ENCODE measurements at regions not wholly inside any gene's neighbourhood (a gene's known extent, or its start where the extent isn't known, plus 50 kb on each side); places are given as distances from the start of the nearest gene placed in this dataset.
"Not testable (repeated sequence)": the region's sequence is repeated elsewhere in the genome, so short reads cannot be mapped to it uniquely, and the experiment has no call there.

DNA sequence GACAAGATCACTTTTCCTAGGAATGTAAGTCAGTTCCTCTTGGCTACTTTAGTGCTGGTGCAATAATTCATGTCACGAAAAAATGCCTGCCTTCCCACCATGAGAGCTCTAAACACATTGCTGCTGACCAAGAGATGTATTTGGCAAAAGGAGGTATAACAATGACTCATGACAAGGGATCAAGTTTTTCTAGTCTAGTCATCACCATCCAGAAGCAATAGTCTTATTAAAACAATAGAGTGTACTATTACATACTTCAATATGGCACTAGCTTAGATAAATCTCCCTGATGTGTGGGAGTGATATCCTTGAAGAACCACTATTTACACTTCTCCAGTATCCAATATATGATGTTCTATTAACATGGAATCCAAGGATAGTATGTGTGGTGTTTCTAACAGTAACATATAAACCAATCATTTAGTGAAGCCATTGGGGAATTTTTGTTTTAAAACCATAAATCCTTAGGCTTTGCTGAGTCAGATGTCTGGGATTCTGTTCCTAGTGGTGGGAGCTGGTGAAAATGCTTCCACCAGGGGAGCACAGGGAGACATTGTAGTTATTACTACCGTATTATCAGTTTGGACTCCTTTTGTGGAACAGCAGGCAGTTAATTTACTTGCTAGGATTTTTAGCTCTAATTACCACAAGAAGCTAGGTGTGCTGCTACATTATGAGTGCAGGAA is 1387.5 kb downstream of the LRFN5 start:
- Histone ChIP-seq H2AFZ (ENCODE audit: low read depth, low read length) (no peak overlapping the region), H3K9ac (ENCODE audit: low read depth, low read length) (no peak overlapping the region), H3K4me1 (ENCODE audit: insufficient read depth, low read length) (no peaks in the 10 kb centered on the region), H4K20me1 (ENCODE audit: insufficient read depth, low read length) (no peaks in the 10 kb centered on the region), H3K36me3 (ENCODE audit: insufficient read depth, low read length) (no peaks in the 10 kb centered on the region), H3K9me3 (ENCODE audit: insufficient read depth, low read length, severe bottlenecking) (no peaks in the 10 kb centered on the region), H3K4me2 (ENCODE audit: insufficient read depth, low read length) (no peak overlapping the region), H3K27ac (ENCODE audit: low read length) (no peak overlapping the region), H3K4me3 (ENCODE audit: low read depth in 1 of 2, low read length in 2 of 2) (no peak overlapping the region), H3K27me3 (ENCODE audit: insufficient read depth, low read length, poor library complexity) (no peaks in the 10 kb centered on the region), H3K79me2 (ENCODE audit: insufficient read depth, low read length) (no peaks in the 10 kb centered on the region)
- DNase-seq (no peak), ATAC-seq (ENCODE audit: insufficient read depth, low read depth) (no peak)
- no peak for TF ChIP-seq EZH2 (IDR thresholded peaks at IDR 0.05; ENCODE audit: borderline replicate concordance, low read depth, low read length, severe bottlenecking)
- TF ChIP-seq CTCF (IDR thresholded peaks at IDR 0.05; ENCODE audit: borderline replicate concordance, extremely low read depth, low read length, poor library complexity, severe bottlenecking), result no peak

- Histone ChIP-seq H3K4me3 (ENCODE audit: low read depth in 1 of 2, low read length in 2 of 2) (no peak overlapping the region), H3K4me2 (ENCODE audit: insufficient read depth, low read length) (no peak overlapping the region), H3K27ac (ENCODE audit: low read length) (no peak overlapping the region), H4K20me1 (ENCODE audit: insufficient read depth, low read length) (no peaks in the 10 kb centered on the region), H3K9ac (ENCODE audit: low read depth, low read length) (no peak overlapping the region), H2AFZ (ENCODE audit: low read depth, low read length) (no peak overlapping the region), H3K27me3 (ENCODE audit: insufficient read depth, low read length, poor library complexity) (no peaks in the 10 kb centered on the region), H3K4me1 (ENCODE audit: insufficient read depth, low read length) (no peaks in the 10 kb centered on the region), H3K9me3 (ENCODE audit: insufficient read depth, low read length, severe bottlenecking) (no peaks in the 10 kb centered on the region), H3K79me2 (ENCODE audit: insufficient read depth, low read length) (no peaks in the 10 kb centered on the region), H3K36me3 (ENCODE audit: insufficient read depth, low read length) (no peaks in the 10 kb centered on the region)
- no peak for DNase-seq
- no peak for ATAC-seq (ENCODE audit: insufficient read depth, low read depth)
- no peak for TF ChIP-seq EZH2 (IDR thresholded peaks at IDR 0.05; ENCODE audit: borderline replicate concordance, low read depth, low read length, severe bottlenecking)
- no peak for TF ChIP-seq CTCF (IDR thresholded peaks at IDR 0.05; ENCODE audit: borderline replicate concordance, extremely low read depth, low read length, poor library complexity, severe bottlenecking)
Measured at GRCh38 chr14:42992930-42993329, 1386.3 kb downstream of the LRFN5 start.

- H3K9me3 ChIP-seq (ENCODE audit: insufficient read depth, low read length, severe bottlenecking), result no peaks in the 10 kb centered on the region
Measured at GRCh38 chr14:42980419-42980818, 1373.7 kb downstream of the LRFN5 start.

DNA sequence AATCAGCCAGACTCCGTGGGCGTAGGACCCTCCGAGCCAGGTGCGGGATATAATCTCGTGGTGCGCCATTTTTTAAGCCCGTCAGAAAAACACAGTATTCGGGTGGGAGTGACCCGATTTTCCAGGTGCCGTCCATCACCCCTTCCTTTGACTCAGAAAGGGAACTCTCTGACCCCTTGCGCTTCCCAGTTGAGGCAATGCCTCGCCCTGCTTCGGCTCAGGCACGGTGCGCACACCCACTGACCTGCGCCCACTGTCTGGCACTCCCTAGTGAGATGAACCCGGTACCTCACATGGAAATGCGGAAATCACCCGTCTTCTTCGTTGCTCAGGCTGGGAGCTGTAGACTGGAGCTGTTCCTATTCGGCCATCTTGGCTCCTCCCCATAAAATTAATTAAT is 1366.5 kb downstream of the LRFN5 start:
- not testable (repeated sequence) for H4K20me1 ChIP-seq (ENCODE audit: insufficient read depth, low read length); H3K27ac ChIP-seq (ENCODE audit: low read length); H3K4me3 ChIP-seq (ENCODE audit: low read depth in 1 of 2, low read length in 2 of 2); H2AFZ ChIP-seq (ENCODE audit: low read depth, low read length); DNase-seq; H3K4me1 ChIP-seq (ENCODE audit: insufficient read depth, low read length); H3K27me3 ChIP-seq (ENCODE audit: insufficient read depth, low read length, poor library complexity); H3K36me3 ChIP-seq (ENCODE audit: insufficient read depth, low read length); H3K9ac ChIP-seq (ENCODE audit: low read depth, low read length); ATAC-seq (ENCODE audit: insufficient read depth, low read depth); H3K79me2 ChIP-seq (ENCODE audit: insufficient read depth, low read length); H3K9me3 ChIP-seq (ENCODE audit: insufficient read depth, low read length, severe bottlenecking); H3K4me2 ChIP-seq (ENCODE audit: insufficient read depth, low read length)

More at GRCh38 chr14:42980419-42980818, 1373.7 kb downstream of the LRFN5 start:
- Histone ChIP-seq H3K79me2 (ENCODE audit: insufficient read depth, low read length) (no peaks in the 10 kb centered on the region), H3K4me1 (ENCODE audit: insufficient read depth, low read length) (no peaks in the 10 kb centered on the region), H3K27me3 (ENCODE audit: insufficient read depth, low read length, poor library complexity) (no peaks in the 10 kb centered on the region), H3K4me2 (ENCODE audit: insufficient read depth, low read length) (no peak overlapping the region), H2AFZ (ENCODE audit: low read depth, low read length) (no peak overlapping the region), H3K4me3 (ENCODE audit: low read depth in 1 of 2, low read length in 2 of 2) (no peak overlapping the region), H3K27ac (ENCODE audit: low read length) (no peak overlapping the region), H3K9ac (ENCODE audit: low read depth, low read length) (no peak overlapping the region), H4K20me1 (ENCODE audit: insufficient read depth, low read length) (no peaks in the 10 kb centered on the region), H3K36me3 (ENCODE audit: insufficient read depth, low read length) (no peaks in the 10 kb centered on the region)
- TF ChIP-seq CTCF (IDR thresholded peaks at IDR 0.05; ENCODE audit: borderline replicate concordance, extremely low read depth, low read length, poor library complexity, severe bottlenecking) (no peak), EZH2 (IDR thresholded peaks at IDR 0.05; ENCODE audit: borderline replicate concordance, low read depth, low read length, severe bottlenecking) (no peak)
- ATAC-seq (ENCODE audit: insufficient read depth, low read depth) (no peak), DNase-seq (no peak)

Measured in DND-41 (cell line).